GM19023 (cell line): ENCODE measurements at regions not wholly inside any gene's neighbourhood (a gene's known extent, or its start where the extent isn't known, plus 50 kb on each side); places are given as distances from the start of the nearest gene placed in this dataset.

Experiments used
- ATAC-seq: cut with Tn5 transposase; IDR thresholded peaks from one replicate; pipeline ENCODE4 v1.9.1; 2021; ENCODE audit warnings: mild to moderate bottlenecking, moderate library complexity; ENCODE audit not compliant: unreplicated experiment

GRCh38 chr1:56357927-56358690 is 221.3 kb downstream of the PLPP3 start:
- ATAC-seq, result no peak

GRCh38 chr1:56356376-56356990 is 222.9 kb downstream of the PLPP3 start:
- no peak for ATAC-seq

DNA sequence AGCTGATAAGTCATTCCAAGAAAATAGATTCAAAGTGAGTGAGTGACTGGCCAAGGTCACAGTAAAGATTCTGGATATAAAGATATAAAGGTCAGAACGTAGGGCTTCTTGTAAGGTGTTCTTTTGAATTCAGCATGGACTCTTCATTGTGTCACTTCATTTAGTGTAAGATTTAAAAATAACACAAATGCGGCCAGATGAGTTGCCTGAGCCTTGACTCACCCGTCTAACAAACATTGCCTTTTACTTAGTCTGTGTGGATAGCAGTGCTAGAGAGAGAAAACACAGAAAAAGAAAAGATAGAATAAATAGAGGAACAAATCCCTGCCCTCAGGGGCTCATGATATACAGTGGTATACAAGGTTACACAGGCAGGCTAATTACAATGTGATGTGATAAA is 223.4 kb downstream of the PLPP3 start:
- no peak for ATAC-seq

DNA sequence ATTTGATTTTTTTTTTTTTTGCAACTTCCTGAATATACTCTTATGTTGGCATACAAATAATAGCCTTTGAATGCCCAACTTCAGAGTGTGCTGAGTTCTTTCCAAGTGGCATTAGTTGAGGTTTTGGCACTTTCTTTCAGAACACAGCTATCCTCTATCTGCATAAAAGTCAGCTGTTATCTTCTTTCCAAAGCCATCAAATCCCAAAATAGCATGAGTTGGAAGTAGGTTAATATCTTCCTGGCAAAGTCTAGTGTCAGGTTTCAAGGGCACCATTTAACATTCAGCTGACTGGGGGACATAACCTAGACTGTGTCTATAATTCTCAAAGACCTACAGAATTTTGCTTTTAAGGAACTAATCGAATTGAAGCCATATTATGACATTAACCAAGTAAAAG is 223.9 kb downstream of the PLPP3 start:
- no peak for ATAC-seq

DNA sequence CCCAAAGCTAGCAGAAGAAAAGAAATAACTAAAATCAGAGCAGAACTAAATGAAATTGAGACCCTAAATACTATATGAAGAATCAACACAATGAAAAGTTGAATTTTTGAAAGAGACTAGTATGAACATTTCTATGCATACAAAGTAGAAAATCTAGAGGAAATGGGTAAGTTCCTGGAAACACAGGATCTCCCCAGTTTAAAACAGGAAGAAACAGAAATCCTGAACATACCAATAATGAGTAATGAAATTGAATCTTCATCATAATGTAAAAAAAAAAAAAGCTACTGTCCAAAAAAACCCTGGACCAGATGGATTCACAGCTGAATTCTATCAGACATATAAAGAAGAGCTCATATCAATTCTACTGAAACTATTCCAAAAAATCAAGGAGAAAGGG is 233.5 kb downstream of the PLPP3 start:
- ATAC-seq, result no peak

GRCh38 chr1:56340977-56341376 is 238.4 kb downstream of the PLPP3 start:
- ATAC-seq, result no peak

GRCh38 chr1:56339786-56340465 is 239.4 kb downstream of the PLPP3 start:
- no peak for ATAC-seq

DNA sequence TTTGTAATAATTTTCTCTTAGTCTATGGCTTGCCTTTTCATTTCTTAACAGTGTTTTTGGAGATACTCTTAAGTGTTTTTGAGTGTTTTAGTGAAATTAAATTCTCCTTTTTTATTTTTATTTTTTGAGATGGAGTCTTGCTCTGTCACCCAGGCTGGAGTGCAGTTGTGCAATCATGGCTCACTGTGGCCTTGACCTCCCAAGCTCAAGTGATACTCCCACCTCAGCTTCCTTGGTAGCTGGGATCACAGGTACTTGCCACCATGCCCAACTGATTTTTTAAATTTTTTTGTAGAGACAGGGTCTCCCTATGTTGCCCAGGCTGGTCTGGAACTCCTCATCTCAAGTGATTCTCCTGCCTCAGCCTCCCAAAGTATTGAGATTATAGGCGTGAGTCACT is 240.3 kb downstream of the PLPP3 start:
- no peak for ATAC-seq

- no peak for ATAC-seq
These were observed 242.4 kb downstream of the PLPP3 start for GRCh38 chr1:56336982-56337381.

DNA sequence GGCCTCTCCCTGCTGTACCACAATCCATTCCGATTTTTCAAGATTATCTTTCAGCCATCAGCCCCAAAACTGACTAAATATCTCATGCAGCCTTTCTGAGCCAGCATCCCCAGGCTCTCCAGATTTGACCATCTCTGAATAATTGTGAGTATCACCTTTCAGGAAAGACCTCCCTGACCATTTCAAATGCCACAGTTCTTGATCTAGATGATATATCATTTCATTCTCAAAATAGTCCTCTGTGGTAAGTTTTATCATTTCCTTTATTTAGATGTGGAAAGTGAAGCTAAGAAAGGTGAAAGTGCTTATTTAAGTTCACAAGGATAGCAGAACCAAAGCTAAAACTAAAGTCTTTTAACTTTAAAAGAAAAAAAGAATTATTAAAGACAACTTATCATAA is 244.0 kb downstream of the PLPP3 start:
- ATAC-seq, result no peak

DNA sequence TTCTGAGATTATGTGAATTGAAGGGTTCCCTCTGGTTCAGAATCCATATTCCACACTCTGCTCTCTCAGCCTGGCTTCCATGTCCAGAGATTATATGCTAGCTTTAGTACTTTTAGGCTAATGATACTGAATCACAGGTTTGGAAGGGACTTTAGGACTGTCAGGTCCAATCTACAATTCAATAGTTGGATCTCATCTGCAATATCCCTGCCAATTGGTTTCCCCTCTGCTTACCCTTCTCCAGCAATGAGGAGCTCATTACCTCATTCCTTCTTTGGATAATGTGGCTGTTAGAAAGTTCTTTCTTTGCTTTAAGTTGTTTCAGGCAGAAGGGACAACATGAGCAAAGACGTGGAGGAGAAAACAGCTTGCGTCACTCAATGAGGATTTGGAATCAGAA is 245.3 kb downstream of the PLPP3 start:
- no peak for ATAC-seq

DNA sequence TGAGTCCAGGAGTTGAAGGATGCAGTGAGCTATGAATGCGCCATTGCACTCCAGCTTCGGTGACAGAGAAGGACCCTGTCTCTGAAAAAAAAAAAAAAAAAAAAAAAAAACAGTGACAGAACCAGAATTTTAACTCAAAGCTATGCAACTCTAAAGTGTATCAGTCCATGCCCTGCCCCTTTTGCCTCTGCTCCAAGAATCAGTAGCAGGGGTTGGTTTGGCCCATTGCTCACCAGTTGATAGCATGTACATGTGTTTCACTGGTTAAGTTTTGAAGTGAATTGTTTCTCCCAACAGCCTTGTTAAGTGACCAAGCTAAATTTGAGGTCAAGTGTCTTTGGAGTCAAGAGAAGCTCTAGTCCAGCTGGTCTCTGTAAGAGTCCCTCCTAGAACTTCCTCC is 245.9 kb downstream of the PLPP3 start:
- ATAC-seq, result no peak

GRCh38 chr1:56331892-56332567 is 247.3 kb downstream of the PLPP3 start:
- ATAC-seq, result no peak

DNA sequence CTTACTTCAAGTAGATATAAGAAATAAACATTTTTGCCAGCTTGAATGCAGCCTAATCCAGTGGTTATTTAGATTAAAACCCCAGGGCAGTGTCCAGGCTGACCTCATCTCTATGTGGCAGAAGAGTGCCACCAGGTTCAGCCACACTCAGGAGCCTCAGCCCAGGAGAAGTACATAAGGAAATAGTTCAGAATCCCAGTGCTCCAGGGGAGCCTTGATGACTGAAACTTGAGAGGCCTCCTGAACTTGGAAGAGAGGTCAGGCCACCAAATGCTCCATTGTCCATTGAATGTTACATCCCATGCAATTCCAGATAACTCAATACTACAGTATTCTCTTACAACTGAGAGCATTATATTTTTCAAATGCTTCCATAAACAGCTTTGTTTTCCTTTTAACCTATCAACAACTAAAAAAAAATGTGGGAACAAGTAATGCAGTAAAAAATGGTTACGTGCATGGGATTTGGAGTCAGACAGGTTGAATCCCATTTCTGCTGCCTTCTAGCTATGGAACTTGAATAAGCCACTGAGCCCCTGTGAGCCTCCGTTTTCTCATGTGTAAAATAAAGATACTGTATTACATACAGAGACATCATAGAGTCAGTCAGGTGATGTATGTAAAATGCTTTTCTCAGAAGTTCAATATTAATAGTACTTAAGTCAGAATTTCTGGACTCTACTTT is 248.0 kb downstream of the PLPP3 start:
- ATAC-seq, result no peak

GRCh38 chr1:56330391-56331026 is 248.9 kb downstream of the PLPP3 start:
- ATAC-seq, result peak; percentile 70

GRCh38 chr1:56329970-56330369 is 249.4 kb downstream of the PLPP3 start:
- ATAC-seq, result no peak

- no peak for ATAC-seq
These were observed 252.2 kb downstream of the PLPP3 start for GRCh38 chr1:56327195-56327594.

DNA sequence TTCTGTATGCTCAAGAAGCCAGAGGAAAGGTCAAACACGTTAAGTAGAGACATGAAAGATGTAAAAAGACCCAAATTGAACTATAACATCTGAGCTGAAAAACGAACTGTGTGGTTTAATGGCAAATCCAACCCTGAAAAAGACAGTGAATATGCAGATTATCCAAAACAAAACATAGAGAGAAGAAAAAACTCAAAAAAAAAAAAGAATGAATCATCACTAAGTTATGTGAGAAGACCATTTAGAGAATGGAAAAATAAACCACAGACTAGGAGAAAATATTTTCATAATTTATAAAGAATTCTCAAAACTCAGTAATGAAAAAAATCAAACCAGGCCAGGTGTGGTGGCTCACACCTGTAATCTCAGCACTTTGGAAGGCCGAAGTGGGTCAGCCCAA is 253.3 kb downstream of the PLPP3 start:
- ATAC-seq, result no peak

GRCh38 chr1:56324504-56324903 is 254.9 kb downstream of the PLPP3 start:
- no peak for ATAC-seq

DNA sequence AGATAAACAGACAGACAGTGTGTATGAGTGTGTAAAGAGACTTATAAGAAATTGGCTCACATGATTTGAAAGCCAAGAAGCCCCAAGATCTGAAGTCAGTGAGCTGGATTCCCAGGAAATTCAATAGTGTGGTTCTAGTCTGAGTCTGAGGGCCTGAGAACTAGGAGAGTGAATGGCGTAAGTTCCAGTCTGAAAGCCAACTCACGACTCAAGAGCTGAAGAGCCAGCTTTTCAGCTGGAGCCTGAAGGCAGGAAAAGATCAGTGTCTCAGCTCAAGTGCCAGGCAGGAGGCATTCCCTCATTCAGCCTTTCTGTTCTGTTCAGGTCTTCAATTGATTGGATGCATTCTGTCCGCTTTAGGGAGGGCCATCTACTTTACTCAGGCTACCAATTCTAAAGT is 257.2 kb downstream of the PLPP3 start:
- no peak for ATAC-seq

- ATAC-seq, result no peak
These were observed 258.2 kb downstream of the PLPP3 start for GRCh38 chr1:56321150-56321490.
